Dedifferentiated amniotic fluid mesenchymal stem cell (primary cell): ENCODE measurements at regions not wholly inside any gene's neighbourhood (a gene's known extent, or its start where the extent isn't known, plus 50 kb on each side); places are given as distances from the start of the nearest gene placed in this dataset.
A peak's percentile ranks its signal among the peaks of the same experiment; 100 is the strongest.

Experiments
- DNase-seq: peaks from one replicate; pipeline ENCODE4 v3.0.0-alpha.2; 2016; ENCODE audit errors: extremely low spot score

DNA sequence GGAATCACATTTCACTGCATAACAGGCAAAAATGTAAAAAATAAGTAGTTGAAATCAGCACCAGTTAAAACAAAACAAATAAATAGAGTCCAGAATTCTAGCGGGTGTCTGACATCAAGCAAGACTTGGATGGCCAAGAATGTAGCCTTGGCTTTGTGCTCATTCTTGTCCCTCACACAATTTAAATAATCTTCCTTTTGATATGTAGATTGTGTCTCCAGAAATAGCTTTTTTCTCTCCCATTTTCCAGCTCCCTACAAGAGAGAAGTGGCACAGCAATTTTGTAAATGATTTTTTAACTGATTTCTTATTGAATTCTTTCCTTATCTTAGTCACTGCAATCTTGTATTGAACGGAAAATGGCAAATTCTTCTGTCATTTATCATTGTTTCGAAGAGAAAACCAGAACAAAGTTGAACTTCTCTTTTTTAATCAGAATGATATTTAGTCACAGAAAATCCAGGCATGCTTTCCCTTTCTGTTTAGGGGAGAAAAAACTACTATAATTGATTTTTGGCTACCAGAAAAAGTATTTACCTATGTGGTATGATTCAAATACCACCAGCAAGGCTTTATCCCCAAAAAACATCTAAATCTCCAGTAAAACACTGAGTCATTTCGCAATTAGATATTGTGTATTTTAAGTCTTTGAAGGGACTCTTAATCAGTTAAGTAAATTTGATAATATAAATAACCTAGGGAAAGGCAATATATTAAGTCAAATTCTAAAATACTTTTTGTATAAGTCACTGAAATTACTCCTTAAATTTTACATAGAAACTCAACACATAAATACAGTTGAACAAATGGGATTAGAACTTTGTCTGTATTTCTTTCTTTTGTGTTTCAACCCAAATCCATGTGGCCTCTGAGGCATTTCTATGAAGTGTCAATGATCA is 481.7 kb downstream of the GBE1 start:
- peak; percentile 49 for DNase-seq

DNA sequence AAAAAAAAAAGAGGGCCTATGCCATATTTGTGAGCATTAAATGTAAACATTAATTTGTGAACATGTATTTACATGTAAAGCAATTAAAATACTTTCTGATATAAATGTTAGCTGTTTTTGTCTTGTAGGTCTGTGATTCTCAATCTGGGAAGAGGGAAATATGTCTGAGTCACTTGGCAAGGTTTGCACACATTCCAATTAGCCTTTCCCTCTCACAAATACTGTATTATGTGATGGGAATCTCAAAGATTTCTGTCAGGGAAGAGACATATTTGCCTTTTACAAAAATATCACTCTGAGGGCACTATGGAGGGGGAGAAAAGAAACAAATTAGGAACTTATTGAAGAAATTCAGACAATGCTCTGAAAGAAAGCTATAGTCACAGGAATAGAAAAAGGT is 483.6 kb downstream of the GBE1 start:
- peak; percentile 28 for DNase-seq

DNA sequence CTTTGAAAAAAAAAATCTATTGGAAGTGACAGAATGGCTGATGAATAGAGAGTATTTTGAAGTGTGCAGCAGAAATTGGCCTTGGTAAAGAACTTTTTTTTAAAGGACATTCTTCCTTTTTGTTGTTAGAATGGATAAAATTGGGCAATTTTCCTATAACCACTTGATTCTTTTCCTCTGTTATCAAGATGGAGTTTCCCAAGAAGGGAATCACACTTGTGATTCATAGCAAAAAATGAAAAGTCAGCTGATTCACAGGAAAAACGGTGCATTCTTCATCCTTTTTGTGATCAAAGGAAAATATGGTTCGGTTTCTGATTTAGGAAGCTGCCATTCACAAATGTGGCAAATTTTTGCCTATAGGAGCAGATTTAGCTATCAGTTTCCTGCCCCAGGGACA is 486.8 kb downstream of the GBE1 start:
- no peak for DNase-seq

DNA sequence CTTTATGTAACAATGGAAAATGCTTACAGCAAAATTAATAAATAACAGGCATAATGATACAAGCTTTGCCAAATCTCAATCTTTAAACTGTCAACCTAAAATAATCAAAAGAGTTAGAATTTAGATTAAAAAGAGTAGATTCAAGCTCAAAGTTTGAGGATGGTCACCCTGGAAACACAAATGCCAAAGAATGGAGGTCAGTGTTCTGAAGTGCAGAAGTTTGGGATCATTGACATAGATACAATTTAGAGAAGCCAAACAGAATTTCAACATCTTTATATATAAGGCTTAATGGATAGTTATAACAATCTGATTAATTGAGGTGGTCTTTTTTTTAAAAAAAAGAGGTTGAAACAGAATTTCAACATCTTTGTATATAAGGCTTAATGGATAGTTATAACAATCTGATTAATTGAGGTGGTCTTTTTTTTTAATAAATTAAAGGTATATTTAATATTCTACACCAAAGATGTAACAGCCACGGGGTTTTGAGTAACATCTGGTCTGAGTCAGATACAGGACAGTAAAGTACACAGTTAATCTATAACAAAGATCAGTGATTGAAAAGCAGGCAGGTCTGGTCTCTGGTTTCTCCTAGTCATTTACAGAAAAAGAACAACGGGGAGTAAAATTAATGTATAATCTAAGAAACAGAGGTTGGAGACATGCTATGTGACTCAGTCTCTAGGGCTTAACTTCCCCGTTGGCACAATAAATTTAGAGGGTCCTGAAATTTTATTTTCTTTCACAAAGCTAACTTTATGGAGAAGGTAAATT is 490.7 kb downstream of the GBE1 start:
- no peak for DNase-seq

DNA sequence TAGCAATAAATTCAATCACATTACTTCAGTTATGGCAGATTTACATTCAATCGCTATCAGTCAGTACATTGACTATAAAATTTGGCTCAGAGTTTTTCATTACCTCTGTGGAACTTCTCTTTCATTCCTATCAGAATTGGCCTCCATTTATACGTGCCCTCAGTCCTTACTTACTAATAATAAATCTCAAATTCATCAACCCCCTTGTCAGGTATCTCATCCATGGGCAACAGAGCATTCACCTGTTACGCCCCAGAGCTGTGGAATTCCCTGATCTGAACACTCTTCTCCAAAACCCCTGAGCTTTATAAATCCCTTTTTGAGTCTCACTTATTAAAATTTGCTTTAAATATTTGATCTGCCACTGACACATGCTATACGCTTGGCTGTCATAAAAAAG is 492.9 kb downstream of the GBE1 start:
- no peak for DNase-seq

DNA sequence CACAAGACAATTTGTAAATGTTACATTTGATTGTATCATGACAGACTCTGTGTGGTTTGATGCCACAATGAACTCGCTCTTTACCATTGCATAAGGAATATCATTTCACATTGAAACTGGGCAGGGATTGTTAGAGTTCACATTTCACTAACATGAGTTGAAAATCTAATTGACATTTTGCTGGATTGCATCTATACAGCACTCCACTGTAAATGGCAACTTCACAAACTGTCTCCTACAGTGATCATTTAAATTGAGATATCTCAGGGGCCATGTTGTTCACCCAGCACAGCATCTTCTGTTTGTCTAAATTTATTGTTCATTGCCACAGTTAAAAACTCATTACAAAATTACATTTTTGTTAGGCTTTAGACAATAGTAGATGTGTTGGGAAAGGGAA is 499.4 kb downstream of the GBE1 start:
- DNase-seq = no peak

DNA sequence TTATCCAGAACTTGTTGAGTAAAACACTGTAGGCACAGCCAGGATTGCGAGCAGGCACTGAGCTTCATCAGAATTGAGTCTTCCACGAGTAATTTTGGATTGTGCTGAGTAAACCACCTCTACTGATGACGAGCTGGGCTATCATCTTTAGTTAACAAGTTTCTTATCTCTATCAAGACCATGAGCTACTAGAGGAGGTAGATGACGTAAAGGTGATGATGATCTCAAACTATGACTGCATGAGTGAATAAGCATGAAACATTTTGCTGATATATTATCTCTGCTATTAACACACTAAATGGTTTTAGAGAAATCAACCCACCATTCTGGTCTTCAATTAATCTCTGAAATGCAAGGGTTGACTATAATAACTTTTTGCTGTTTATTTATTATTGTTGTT is 506.0 kb downstream of the GBE1 start:
- no peak for DNase-seq

DNA sequence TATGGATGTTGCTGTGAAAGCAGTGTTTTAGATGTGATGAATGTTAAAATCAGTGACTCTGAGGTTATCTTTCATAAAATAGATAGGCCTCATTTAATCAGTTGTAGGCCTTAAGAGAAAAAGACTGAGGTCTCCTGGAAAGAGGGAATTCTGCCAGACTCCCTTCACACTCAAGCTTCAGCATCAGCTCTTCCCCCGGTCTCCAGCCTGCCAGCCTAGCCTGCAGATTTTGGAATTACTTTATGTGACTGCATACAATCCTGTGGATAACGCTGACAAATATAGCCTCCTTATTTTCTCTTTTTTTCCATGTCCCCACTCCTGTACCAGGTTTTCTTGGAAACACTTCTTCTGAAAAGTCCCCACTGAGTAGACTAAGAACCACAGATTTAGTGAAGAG is 510.3 kb downstream of the GBE1 start:
- no peak for DNase-seq

DNA sequence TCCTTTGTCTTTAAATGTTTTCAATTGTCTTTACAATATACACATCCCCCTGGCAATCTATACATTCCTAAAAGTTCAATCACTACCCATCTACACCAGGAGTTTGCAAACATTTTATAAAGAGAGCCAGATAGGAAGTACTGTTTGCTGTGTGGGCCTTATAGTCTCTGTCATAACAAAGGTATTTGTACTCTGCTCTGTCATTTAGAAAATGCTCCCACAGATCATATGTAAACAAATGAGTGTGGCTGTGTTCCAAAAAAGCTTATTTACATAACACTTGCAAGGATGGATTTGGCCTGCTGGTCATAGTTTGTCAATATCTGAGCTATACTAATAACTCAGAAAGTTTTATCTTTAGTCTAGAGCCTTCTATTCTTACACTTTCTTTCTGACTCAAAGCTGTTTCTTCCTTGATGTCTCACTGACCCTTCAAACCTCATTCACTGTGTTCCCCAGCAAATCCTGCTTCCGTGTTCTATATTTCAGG is 511.9 kb downstream of the GBE1 start:
- peak; percentile 63 for DNase-seq

DNA sequence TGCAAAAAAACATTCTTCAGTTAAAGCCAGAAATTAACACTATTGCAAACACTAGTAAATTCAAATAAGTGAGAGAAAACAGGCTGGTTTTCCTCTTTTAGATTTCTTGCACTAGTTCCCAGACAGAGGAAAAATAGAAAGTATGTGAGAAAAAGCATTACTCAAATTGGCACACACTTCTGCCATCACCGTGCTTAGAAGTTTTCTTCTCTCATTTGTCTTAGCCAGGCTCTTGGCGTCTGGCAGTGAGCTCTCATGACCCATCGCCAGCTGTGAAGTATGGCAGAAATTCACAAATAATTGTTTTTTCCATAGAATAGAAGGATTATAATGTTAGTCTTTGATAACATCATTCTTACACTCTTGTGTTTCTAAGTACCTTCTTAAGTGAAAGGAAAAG is 515.9 kb downstream of the GBE1 start:
- DNase-seq = no peak

DNA sequence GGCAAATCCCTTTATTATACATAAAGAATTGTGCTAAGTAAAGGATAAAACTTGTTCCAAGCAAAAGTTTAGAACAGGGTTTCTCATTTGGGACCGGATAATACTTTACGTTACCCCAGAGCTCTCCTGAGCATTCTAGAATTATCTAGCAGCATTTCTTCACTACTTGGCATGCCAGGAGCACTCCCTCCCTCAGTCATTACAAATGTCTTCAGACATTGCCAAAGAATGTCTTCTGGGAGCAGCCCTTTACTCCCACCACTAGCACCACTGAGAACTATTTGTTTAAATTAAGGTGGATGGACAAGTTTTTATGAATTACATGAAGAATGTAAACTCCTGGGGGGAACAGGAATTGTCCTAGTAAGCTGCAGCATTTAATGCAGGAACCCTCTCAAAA is 516.4 kb downstream of the GBE1 start:
- DNase-seq = no peak

DNA sequence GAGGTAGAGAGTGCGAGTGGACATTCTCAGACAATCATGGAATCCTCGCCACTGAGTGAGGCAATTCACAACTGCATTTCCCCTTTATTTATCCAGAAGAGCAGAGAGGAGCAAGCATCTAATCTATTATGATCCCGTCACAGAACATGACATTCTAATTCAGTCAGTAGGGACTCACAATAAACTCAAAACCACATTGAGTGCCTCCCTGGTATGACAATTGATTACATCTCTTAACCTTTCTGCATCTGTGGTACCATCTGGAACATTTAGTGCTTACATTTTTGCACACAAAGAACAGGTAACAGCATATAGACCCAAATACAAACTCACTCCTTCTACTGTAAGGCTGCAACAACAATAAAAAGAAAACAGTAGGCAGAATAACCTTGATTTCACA is 517.2 kb downstream of the GBE1 start:
- DNase-seq = no peak

DNA sequence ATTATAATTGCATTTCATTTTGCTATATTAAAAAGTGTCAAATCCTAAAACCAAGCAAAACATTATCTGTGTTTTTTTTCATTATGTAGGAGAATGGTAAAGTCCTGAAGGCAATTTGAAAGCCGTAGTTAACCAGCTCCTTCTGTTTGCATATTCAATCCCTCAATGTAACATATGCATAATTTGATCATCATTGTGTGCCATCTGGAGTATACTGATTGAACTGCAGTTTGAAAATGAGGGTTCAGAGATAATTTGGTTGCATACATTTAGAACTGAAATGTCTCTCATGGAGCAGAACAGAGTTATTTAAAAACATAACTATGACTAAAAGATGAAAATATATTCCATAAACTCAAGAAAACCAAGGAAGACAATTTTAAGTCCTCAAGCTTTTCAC is 518.6 kb downstream of the GBE1 start:
- DNase-seq = no peak

DNA sequence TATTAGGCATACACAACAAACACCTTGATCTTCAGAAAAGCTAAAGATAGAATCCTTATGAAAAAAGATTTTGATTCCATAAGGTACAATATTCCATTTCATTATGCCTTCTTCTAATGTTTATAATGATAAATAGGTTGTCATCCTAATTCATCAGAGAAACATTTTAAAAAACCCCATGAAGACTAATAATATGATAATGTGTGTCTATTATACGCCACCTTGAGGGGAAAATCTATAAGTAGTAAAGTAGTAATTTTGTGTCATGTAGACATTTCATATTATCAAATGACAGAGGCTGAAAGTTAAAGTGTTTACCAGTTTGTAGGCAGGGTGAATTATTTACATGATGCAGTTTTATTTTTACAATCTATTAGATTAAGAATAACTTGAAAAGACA is 524.3 kb downstream of the GBE1 start:
- no peak for DNase-seq

DNA sequence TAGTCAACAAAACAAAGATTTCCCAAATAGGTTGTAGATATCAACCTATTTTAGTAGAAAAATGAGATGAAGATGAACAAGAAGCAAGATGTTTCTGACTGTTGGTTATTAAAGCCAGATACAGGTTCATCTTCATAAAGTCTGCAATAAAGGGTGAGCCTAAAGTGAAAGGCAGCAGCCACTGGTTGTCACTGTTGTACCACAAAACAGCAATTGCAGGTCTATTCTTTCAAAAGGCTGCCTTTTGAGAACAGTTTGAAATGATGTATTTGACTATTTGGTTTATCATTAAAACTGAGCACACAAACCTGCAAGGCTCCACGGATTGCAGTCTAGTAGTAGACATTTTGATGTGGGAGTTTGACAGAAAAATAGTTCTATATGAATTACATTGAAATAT is 543.4 kb downstream of the GBE1 start:
- DNase-seq = peak; percentile 19

DNA sequence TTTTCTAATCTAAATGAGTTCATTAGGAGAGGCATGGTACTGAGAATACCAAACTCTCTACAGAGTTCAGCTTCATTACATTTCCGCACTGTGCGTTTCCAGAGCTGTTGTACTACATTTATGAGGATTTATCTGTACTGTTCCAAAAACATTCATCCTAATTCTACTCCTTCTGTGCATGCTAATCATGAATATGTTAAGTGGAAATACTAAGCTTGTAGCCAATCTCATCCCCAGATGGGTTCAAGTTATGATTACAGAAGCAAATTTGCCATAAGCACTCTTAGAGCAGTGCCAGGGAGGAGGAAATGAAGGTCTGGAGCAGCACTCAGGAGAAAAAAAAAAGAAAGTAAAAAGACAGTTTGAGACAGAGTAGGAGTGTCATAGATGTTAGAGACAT is 544.3 kb downstream of the GBE1 start:
- DNase-seq = no peak

DNA sequence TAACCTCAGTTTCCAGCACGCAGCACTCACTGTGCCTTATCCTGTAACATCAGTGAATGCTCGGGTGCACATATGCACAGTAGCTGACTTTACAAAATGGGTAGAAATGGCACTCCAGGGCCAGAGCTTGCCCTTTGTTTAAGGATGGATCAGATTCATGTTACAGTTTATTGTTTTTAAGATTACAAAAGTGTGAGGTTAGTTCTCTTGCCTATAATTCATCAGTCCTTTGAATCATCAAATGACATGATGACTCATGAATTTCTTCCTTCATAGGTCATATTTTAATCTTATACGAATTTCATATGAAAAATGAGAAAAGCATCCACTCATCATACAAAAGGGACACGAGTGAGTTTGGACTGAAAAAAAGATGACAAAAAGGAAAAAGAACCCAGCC is 545.3 kb downstream of the GBE1 start:
- DNase-seq = peak; percentile 43

DNA sequence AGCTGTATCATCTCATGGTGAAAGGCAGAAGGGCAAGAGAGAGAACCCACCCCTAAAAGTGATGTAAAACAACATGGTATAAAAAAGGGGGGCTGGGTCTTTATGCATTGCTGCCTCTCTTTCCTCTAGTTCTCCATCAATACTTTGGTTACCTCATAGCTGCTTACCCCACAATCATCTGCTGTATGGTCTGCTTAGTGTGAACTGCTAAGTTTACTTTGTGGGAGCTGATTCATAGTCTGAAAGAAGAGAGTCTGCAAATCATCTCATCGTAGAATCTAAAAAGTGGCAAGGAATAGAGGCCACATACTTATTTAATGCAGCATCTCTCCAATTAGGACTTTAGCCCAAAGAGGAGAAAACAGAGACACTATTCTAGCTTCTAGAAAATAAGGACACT is 546.8 kb downstream of the GBE1 start:
- DNase-seq = no peak

DNA sequence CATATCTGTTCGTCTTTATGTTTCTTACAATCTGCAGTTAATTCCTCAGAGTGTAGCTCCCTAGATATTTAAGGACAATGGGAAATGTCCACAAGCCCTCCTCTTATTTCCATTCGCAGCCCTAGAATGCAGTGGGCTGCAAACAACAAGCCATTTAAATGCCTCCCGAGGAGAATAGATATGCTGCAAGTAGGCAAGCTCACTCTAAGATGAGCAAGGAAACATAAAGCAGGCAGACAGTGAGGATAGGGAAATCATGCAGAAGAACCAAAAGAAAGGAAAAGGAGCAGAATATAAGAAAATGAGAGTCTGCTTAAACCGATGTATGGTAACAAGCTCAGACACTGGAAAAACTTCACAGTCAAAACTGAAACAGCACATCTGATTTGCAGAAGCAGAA is 561.9 kb downstream of the GBE1 start:
- no peak for DNase-seq

DNA sequence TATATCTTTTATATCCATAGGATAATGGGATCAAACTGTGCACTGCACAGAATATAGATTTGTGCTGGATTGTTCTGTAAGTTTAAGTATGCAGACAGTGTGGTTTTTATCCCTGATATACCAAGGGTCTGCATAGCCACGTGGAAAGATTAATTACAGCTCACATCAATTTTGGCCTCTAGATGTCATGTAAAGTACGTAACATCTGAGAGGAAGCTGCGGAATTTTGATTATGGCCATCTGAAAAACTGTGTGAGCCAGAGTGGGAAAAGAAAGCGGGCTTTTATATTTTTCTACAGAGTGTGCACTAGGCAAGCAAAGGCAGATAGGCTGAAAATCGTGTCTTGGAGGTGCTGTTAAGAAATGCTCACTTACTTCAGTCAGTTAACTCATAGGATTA is 562.7 kb downstream of the GBE1 start:
- DNase-seq = no peak

DNA sequence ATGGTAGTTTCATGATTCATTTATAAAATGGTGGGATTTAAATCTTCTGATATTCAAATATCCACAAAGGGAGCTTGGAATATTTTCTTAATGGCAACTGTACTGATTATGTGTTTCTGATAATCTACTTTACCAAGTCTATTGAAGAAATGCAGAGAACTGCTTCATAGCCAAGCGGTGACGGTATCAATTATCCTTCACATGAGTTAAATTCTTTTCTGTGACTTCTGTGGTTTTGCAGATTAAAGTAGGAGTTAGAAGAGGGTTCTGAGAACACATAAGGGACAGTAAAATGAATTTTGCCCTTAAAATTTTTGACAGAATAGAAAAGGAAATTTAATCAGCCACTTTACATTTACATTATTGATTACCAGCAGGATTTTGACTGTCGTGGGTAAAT is 563.2 kb downstream of the GBE1 start:
- no peak for DNase-seq

DNA sequence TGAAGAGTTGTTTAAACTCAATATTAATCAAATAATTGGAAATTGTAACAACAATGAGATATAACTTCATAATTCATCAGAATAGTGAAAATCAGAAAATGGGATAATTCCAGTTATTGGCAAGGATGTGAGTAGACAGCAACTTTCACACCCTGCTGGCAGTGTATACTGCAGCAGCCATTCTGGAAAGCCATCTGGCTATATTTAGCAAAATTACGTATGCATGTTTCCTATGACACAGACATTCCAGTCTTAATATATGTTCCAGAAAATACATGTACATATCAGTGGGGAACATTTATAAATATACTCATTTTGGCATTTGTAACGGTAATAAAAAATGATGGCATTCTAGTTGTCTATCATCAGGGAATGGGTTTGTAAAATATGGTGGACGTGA is 564.1 kb downstream of the GBE1 start:
- no peak for DNase-seq

DNA sequence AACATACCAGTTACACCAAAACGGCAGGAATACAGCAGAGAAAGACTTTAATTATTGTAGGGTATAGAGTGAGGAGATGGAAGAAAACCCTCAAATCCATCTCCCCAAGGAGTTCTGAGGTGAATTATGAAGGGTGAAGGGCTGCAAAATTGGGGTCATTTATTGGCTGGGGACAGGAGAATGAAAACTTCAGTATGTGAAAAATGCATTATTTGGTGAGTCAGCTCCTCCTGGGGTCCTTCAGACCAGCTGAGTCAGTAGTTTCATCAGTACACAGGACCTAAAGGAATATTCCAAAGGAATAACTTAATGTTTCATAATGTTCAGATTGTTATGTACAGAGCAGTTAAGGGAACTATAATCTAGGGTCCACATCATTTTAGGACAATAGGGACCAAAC is 566.0 kb downstream of the GBE1 start:
- DNase-seq = no peak
